ENCODE measurements at regions not wholly inside any gene's neighbourhood (a gene's known extent, or its start where the extent isn't known, plus 50 kb on each side); places are given as distances from the start of the nearest gene placed in this dataset.

GRCh38 chr5:4191703-4192102, 596.1 kb downstream of the IRX1 start:
- ATAC-seq: no peak
- FAIRE-seq: no peak
- 58% methylated on average over 8 of the region's 10 CpGs for WGBS (ENCODE audit: missing lambda C conversion rate)
- no peak for TF ChIP-seq ELK1 (IDR thresholded peaks at IDR 0.05; ENCODE audit: low read depth, low read length)
- TF ChIP-seq, protein P1, sequence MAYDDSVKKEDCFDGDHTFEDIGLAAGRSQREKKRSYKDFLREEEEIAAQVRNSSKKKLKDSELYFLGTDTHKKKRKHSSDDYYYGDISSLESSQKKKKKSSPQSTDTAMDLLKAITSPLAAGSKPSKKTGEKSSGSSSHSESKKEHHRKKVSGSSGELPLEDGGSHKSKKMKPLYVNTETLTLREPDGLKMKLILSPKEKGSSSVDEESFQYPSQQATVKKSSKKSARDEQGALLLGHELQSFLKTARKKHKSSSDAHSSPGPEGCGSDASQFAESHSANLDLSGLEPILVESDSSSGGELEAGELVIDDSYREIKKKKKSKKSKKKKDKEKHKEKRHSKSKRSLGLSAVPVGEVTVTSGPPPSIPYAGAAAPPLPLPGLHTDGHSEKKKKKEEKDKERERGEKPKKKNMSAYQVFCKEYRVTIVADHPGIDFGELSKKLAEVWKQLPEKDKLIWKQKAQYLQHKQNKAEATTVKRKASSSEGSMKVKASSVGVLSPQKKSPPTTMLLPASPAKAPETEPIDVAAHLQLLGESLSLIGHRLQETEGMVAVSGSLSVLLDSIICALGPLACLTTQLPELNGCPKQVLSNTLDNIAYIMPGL (CRISPR knock-in tag; IDR thresholded peaks at IDR 0.05; ENCODE audit: borderline replicate concordance): no peak
- no peak for TF ChIP-seq CBX2 (IDR thresholded peaks at IDR 0.05; ENCODE audit: borderline replicate concordance, low read depth)
- TF ChIP-seq JUNB (IDR thresholded peaks at IDR 0.05): no peak
- TF ChIP-seq RARB (CRISPR knock-in tag; IDR thresholded peaks at IDR 0.05): no peak
- no peak for TF ChIP-seq ESRRA (IDR thresholded peaks at IDR 0.05; ENCODE audit: borderline replicate concordance, low read length)
- TF ChIP-seq MAZ (IDR thresholded peaks at IDR 0.05; ENCODE audit: borderline replicate concordance, low read depth, low read length): no peak
- no peak for TF ChIP-seq HOXB5 (CRISPR knock-in tag; IDR thresholded peaks at IDR 0.05)
- TF ChIP-seq GATA3 (IDR thresholded peaks at IDR 0.05; ENCODE audit: borderline replicate concordance): no peak
- no peak for TF ChIP-seq KDM1A (IDR thresholded peaks at IDR 0.05; ENCODE audit: low read depth)
- Histone ChIP-seq H3K4me2 (no peak overlapping the region), H3K27ac (no peak overlapping the region), H3K4me1 (no peaks in the 10 kb centered on the region), H3K9me3 (no peaks in the 10 kb centered on the region), H3K4me3 (no peak overlapping the region)
- ChIA-PET CTCF (interaction anchor here (0.6 kb wide), 1 partner anchor 147 kb away, joined by 3 read pairs; no protein-coding TSS in a partner anchor), POLR2A (no interaction called here)
- no peak for DNase-seq (ENCODE audit: low read depth in 1 of 2, low spot score in 1 of 2)

DNA sequence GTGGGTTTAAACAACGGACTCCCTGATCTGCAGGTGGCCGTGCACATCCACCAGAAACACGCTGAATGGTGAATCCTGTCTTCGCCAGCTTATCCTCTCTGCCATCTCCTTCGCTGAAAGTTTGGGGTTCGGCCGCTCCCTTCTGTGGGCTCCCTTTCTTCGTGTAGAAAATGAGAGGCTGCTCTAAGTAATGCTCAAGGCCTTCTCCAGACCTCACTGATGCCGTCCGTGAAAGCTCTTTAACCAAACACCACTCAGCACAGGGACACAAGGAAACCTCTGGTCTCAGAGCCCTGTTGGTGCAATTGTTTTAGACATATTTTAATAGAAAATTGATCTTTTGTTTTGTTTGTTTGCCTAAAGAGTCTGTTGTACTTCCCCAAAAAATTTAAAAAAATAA, 596.5 kb downstream of the IRX1 start:
- Histone ChIP-seq H3K27ac (no peak overlapping the region), H3K9me3 (no peaks in the 10 kb centered on the region), H3K4me2 (no peak overlapping the region), H3K4me1 (no peaks in the 10 kb centered on the region), H3K4me3 (no peak overlapping the region)
- POLR2A ChIA-PET: no interaction called here
- 32% methylated on average over 10 of the region's 10 CpGs for WGBS (ENCODE audit: missing lambda C conversion rate)
- ATAC-seq (no peak), FAIRE-seq (no peak), DNase-seq (ENCODE audit: low read depth in 1 of 2, low spot score in 1 of 2) (no peak)
- no peak for TF ChIP-seq CBX8 (IDR thresholded peaks at IDR 0.05)
- TF ChIP-seq, protein P2, sequence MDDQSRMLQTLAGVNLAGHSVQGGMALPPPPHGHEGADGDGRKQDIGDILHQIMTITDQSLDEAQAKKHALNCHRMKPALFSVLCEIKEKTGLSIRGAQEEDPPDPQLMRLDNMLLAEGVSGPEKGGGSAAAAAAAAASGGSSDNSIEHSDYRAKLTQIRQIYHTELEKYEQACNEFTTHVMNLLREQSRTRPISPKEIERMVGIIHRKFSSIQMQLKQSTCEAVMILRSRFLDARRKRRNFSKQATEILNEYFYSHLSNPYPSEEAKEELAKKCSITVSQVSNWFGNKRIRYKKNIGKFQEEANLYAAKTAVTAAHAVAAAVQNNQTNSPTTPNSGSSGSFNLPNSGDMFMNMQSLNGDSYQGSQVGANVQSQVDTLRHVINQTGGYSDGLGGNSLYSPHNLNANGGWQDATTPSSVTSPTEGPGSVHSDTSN (IDR thresholded peaks at IDR 0.05): no peak
- no peak for TF ChIP-seq CHD2 (IDR thresholded peaks at IDR 0.05; ENCODE audit: low read length, partially characterized antibody)
- CTCF ChIA-PET: interaction anchor here (0.6 kb wide), 2 partner anchors 147 to 1671 kb away, joined by 3 read pairs; no protein-coding TSS in a partner anchor

- ChIA-PET POLR2A (no interaction called here), CTCF (no interaction called here)
- FAIRE-seq: no peak
- 49% methylated on average over 8 of the region's 8 CpGs for WGBS (ENCODE audit: missing lambda C conversion rate)
- Histone ChIP-seq H3K9me3 (no peaks in the 10 kb centered on the region; the same call in 2 of the 3 replicates), H3K4me3 (no peak overlapping the region), H3K27ac (no peak overlapping the region), H3K4me1 (no peaks in the 10 kb centered on the region), H3K4me2 (no peak overlapping the region)
- no peak for ATAC-seq
- no peak for DNase-seq (ENCODE audit: low read depth in 1 of 2, low spot score in 1 of 2)
- TF ChIP-seq, protein P3, sequence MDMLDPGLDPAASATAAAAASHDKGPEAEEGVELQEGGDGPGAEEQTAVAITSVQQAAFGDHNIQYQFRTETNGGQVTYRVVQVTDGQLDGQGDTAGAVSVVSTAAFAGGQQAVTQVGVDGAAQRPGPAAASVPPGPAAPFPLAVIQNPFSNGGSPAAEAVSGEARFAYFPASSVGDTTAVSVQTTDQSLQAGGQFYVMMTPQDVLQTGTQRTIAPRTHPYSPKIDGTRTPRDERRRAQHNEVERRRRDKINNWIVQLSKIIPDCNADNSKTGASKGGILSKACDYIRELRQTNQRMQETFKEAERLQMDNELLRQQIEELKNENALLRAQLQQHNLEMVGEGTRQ (IDR thresholded peaks at IDR 0.05): no peak
Observed at GRCh38 chr5:4196744-4197143, 601.1 kb downstream of the IRX1 start.

DNA sequence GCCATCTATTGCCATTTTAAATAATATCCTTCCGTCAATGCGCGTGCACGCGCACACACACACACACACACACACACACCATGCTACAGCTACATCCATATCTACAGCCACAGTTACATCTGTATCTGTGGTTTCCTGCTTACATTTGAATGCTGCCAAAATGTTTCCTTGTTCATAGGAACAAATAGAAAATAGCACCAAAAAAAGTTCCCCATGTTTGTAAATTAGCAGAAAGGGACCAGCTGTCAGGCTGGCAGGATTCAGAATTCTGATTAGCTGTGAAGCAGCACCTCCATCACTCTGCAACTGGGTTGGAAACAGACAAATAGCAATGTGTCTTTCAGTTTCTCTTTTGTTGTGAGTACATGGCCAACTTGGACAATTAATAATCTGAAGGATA, 601.5 kb downstream of the IRX1 start:
- whole genome bisulfite sequencing (ENCODE audit: missing lambda C conversion rate): 63% methylated on average over 5 of the region's 5 CpGs
- no peaks in the 10 kb centered on the region for H3K4me1 ChIP-seq
- no peak overlapping the region for H3K4me3 ChIP-seq
- H3K27ac ChIP-seq: no peak overlapping the region
- CTCF ChIA-PET: no interaction called here
- no peak for TF ChIP-seq ELK1 (IDR thresholded peaks at IDR 0.05; ENCODE audit: low read depth, low read length)
- no peak for TF ChIP-seq CHD2 (IDR thresholded peaks at IDR 0.05; ENCODE audit: low read length, partially characterized antibody)
- no peak for TF ChIP-seq MAFK (IDR thresholded peaks at IDR 0.05; ENCODE audit: partially characterized antibody)
- TF ChIP-seq REST (IDR thresholded peaks at IDR 0.05): no peak
- H3K9me3 ChIP-seq: no peaks in the 10 kb centered on the region; the same call in 2 of the 3 replicates
- FAIRE-seq (no peak), DNase-seq (ENCODE audit: low read depth in 1 of 2, low spot score in 1 of 2) (no peak), ATAC-seq (no peak)
- POLR2A ChIA-PET: no interaction called here
- no peak overlapping the region for H3K4me2 ChIP-seq
